Ishikawa (cell line): ENCODE measurements at regions not wholly inside any gene's neighbourhood (a gene's known extent, or its start where the extent isn't known, plus 50 kb on each side); places are given as distances from the start of the nearest gene placed in this dataset.

ENCODE experiments used
- EGR1 ChIP-seq: IDR thresholded peaks from 2 replicates; pipeline ENCODE4 v1.6.1; 2012
- RAD21 ChIP-seq: IDR thresholded peaks from 2 replicates; pipeline ENCODE4 v1.6.1; 2012; ENCODE audit warnings: low read depth
- TAF1 ChIP-seq: IDR thresholded peaks from 2 replicates; pipeline ENCODE4 v1.6.1; 2012; ENCODE audit warnings: low read depth, mild to moderate bottlenecking
- YY1 ChIP-seq: IDR thresholded peaks from 2 replicates; pipeline ENCODE4 v1.6.1; 2012; ENCODE audit warnings: low read depth

DNA sequence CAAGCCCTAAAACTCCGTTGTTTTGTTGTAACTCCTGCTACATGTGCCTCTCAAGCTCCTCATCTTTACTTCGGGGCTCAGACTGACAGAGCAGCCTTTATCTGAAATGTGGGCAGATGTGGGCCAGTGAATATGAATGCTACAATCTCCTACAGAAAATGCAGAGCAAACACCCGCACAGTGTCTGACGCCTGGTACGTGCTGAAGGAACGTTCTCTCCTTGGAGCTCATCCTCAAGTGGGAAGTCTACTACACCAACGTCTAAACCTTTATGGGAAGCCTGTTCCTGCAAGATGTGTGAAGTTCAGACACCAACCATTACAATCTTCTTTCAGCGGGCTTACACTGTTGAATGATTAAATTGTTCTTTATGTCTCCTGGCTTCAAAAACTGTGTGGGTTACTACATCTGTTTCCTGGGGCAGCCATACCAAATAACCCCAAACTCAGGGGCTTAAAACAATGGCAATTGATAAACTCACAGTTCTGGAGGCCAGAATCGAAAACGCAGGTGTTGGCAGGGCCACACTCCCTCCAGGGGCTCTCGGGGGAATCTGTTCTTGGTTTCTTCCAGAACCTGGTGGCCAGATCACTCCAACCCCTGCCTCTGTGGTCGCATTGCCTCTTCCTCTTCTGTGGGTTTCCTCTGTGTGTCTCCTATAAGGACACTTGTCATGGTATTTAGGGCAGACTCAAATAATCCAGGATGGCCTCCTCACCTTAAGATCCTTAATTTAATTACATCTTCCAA is 179.7 kb upstream of the PLXNC1 start:
- no peak for TF ChIP-seq RAD21
- TF ChIP-seq YY1 = no peak
- TF ChIP-seq EGR1 = no peak
- TF ChIP-seq TAF1 = no peak
